ENCODE measurements at regions not wholly inside any gene's neighbourhood (a gene's known extent, or its start where the extent isn't known, plus 50 kb on each side); places are given as distances from the start of the nearest gene placed in this dataset.

DNA sequence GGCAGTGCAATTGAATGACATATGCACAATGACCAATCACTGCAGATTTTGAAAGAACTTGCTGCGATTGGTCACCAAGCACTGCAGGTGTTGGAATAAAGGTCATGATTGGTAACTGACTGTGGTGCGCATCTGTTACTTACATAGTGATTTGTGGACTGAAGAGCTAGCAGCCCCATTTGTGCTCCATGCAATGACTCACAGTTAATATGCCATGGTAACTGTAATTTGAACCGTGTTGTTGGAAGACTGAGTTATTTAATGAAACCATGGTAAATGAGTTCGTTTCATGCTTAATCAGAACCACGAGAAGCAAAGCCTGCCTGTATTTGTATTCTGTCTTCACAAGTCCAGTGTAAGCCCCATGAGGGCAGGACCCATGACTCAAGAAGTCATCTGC lies 220.5 kb downstream of the TJP1 start:
- in situ Hi-C loops (cut with MboI; ENCODE audit: low pct_ligation_motif_present in 1 of 4, low pct_unique_long_range_greater_than_20kb in 1 of 4, low sequenced_read_pairs in 3 of 4) (loop anchor here in 1 of 4 donors (25.0 kb wide), 1 partner anchor 90 kb away; no protein-coding TSS in a partner anchor), intact Hi-C loops (cut with DNase I; ENCODE audit: low total_unique reads) (no loop called here)
- H3K27me3 ChIP-seq = no peaks in the 10 kb centered on the region
- no peaks in the 10 kb centered on the region for H3K4me1 ChIP-seq
- H3K27ac ChIP-seq = no peak overlapping the region
- DNase-seq = no peak
- H3K9me3 ChIP-seq = no peaks in the 10 kb centered on the region
- TF ChIP-seq, protein P1, sequence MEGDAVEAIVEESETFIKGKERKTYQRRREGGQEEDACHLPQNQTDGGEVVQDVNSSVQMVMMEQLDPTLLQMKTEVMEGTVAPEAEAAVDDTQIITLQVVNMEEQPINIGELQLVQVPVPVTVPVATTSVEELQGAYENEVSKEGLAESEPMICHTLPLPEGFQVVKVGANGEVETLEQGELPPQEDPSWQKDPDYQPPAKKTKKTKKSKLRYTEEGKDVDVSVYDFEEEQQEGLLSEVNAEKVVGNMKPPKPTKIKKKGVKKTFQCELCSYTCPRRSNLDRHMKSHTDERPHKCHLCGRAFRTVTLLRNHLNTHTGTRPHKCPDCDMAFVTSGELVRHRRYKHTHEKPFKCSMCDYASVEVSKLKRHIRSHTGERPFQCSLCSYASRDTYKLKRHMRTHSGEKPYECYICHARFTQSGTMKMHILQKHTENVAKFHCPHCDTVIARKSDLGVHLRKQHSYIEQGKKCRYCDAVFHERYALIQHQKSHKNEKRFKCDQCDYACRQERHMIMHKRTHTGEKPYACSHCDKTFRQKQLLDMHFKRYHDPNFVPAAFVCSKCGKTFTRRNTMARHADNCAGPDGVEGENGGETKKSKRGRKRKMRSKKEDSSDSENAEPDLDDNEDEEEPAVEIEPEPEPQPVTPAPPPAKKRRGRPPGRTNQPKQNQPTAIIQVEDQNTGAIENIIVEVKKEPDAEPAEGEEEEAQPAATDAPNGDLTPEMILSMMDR (IDR thresholded peaks at IDR 0.05) = no peak
- no peak for TF ChIP-seq POLR2A (IDR thresholded peaks at IDR 0.05)
- no peak for TF ChIP-seq EP300 (IDR thresholded peaks at IDR 0.05; ENCODE audit: low read depth)
- TF ChIP-seq POLR2AphosphoS5 (IDR thresholded peaks at IDR 0.05) = no peak
- no peaks in the 10 kb centered on the region for H3K36me3 ChIP-seq
- 90 to 93% methylated on average over 4 to 5 of the region's 5 CpGs for WGBS, 2 donors (ENCODE audit: low coverage in 1 of 2)
- H3K4me3 ChIP-seq = no peak overlapping the region

DNA sequence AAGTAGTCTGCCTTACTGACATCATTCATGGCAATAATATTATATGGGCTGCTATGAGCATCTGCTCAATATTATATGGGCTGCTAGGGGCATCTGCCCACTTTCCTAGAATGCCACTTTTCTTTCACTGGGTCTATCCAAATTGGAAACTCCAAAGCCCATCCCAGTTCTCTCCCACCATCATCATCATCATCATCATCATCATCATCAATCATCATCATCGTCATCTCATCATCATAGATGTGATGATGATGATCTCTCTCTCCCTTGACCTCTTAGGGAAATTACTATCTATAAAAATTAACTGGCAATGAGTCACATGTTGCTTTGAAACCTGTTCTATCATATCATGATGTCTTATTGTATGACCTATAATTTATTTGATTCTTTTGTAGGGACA lies 222.0 kb downstream of the TJP1 start:
- Histone ChIP-seq H3K27ac (no peak overlapping the region), H3K4me3 (no peak overlapping the region), H3K4me1 (no peaks in the 10 kb centered on the region), H3K27me3 (no peaks in the 10 kb centered on the region), H3K36me3 (no peaks in the 10 kb centered on the region), H3K9me3 (no peaks in the 10 kb centered on the region)
- in situ Hi-C loops (cut with MboI; ENCODE audit: low pct_ligation_motif_present in 1 of 4, low pct_unique_long_range_greater_than_20kb in 1 of 4, low sequenced_read_pairs in 3 of 4) = loop anchor here in 1 of 4 donors (25.0 kb wide), 1 partner anchor 88 kb away; no protein-coding TSS in a partner anchor
- 50 to 82% methylated on average over 1 of the region's 1 CpG for WGBS, 2 donors (ENCODE audit: low coverage in 1 of 2)
- TF ChIP-seq EP300 (IDR thresholded peaks at IDR 0.05; ENCODE audit: low read depth) = no peak
- no peak for TF ChIP-seq POLR2A (IDR thresholded peaks at IDR 0.05)
- TF ChIP-seq, protein P1 (IDR thresholded peaks at IDR 0.05) = no peak
- TF ChIP-seq POLR2AphosphoS5 (IDR thresholded peaks at IDR 0.05) = no peak
- no peak for DNase-seq
- intact Hi-C loops (cut with DNase I; ENCODE audit: low total_unique reads) = no loop called here

DNA sequence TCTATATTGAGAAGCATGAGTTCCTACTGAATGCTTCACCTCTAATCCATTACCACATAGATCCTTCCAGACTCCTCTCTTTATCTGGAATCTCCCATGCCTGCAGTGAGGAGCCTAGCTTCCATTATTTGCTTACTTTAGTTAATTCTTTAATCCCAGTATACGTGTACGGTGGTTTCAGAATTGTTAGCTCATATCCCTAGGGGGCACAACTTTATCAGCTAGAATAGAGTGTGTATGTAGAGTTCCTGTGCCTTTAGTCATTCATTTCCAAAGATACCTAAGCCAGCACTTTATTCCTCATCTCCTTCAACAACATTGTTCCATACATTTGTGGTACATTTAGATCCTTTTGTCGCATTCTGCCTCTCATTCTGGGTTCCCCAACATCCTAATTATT lies 226.0 kb downstream of the TJP1 start:
- Histone ChIP-seq H3K9me3 (no peaks in the 10 kb centered on the region), H3K36me3 (no peaks in the 10 kb centered on the region), H3K27ac (no peak overlapping the region), H3K27me3 (no peaks in the 10 kb centered on the region), H3K4me1 (no peaks in the 10 kb centered on the region), H3K4me3 (no peak overlapping the region)
- TF ChIP-seq, protein P1 (IDR thresholded peaks at IDR 0.05) = no peak
- TF ChIP-seq EP300 (IDR thresholded peaks at IDR 0.05; ENCODE audit: low read depth) (no peak), POLR2AphosphoS5 (IDR thresholded peaks at IDR 0.05) (no peak), POLR2A (IDR thresholded peaks at IDR 0.05) (no peak)
- 53 to 81% methylated on average over 2 to 3 of the region's 3 CpGs for WGBS, 2 donors (ENCODE audit: low coverage in 1 of 2)
- in situ Hi-C loops (cut with MboI; ENCODE audit: low pct_ligation_motif_present in 1 of 4, low pct_unique_long_range_greater_than_20kb in 1 of 4, low sequenced_read_pairs in 3 of 4) = no loop called here
- intact Hi-C loops (cut with DNase I; ENCODE audit: low total_unique reads) = no loop called here
- DNase-seq = no peak

DNA sequence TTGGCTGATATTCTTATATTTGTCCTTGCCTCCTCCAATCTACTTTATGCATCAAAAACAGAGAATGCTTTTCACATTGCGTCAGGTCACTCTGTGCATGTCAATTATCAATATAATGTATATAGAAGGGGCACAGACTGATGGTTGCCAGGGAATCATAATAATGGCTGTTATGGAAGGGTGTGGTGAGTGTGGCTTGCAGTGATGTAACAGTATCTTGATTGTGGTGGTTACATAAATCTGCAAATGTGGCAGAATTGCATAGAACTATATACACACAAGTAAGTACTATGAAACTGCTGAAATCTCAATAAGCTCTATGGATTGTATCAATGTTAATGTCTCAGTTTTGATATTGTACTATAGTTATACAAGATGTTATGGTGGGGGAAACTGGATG lies 228.6 kb downstream of the TJP1 start:
- Histone ChIP-seq H3K27ac (peak overlapping the region in 1 of 4 donors; percentile 57), H3K4me3 (no peak overlapping the region), H3K36me3 (no peaks in the 10 kb centered on the region), H3K9me3 (no peaks in the 10 kb centered on the region), H3K27me3 (no peaks in the 10 kb centered on the region), H3K4me1 (no peaks in the 10 kb centered on the region)
- no peak for DNase-seq
- no peak for TF ChIP-seq POLR2A (IDR thresholded peaks at IDR 0.05)
- TF ChIP-seq POLR2AphosphoS5 (IDR thresholded peaks at IDR 0.05) = no peak
- TF ChIP-seq, protein P1 (IDR thresholded peaks at IDR 0.05) = no peak
- TF ChIP-seq EP300 (IDR thresholded peaks at IDR 0.05; ENCODE audit: low read depth) = no peak
- intact Hi-C loops (cut with DNase I; ENCODE audit: low total_unique reads) = no loop called here
- 82 to 91% methylated on average over 1 of the region's 1 CpG for WGBS, 2 donors (ENCODE audit: low coverage in 1 of 2)
- in situ Hi-C loops (cut with MboI; ENCODE audit: low pct_ligation_motif_present in 1 of 4, low pct_unique_long_range_greater_than_20kb in 1 of 4, low sequenced_read_pairs in 3 of 4) = no loop called here
